Keratinocyte (primary cell): ENCODE measurements at regions not wholly inside any gene's neighbourhood (a gene's known extent, or its start where the extent isn't known, plus 50 kb on each side); places are given as distances from the start of the nearest gene placed in this dataset.
A peak's percentile ranks its signal among the peaks of the same experiment; 100 is the strongest.
"Not testable (repeated sequence)": the region's sequence is repeated elsewhere in the genome, so short reads cannot be mapped to it uniquely, and the experiment has no call there.

Experiments
- DNase-seq: peaks from one replicate; pipeline ENCODE4 v3.0.0-alpha.2; 2011; ENCODE audit warnings: low read depth, missing footprints, low spot score
- FAIRE-seq: peaks from 2 replicates; lab custom pipeline; 2011; peaks lifted over from hg19 to GRCh38; lab: Jason Lieb, UNC
- H2AFZ ChIP-seq: 2 replicates; pipeline ENCODE4 v1.6.0; 2012; ENCODE audit warnings: low read length, control low read depth, inconsistent platforms; ENCODE audit not compliant: control insufficient read depth
- H3K27ac ChIP-seq: 2 replicates; pipeline ENCODE4 v1.5.1; 2011; ENCODE audit warnings: low read length; ENCODE audit not compliant: control insufficient read depth, insufficient read depth
- H3K27me3 ChIP-seq: 3 replicates; pipeline ENCODE4 v1.6.0; 2011; ENCODE audit warnings: low read length; ENCODE audit not compliant: control insufficient read depth, insufficient read depth; ENCODE audit errors: extremely low read depth
- H3K36me3 ChIP-seq, 2 experiments: 2 replicates in 1 of 2; 3 replicates in 1 of 2; pipeline ENCODE4 v1.5.1; 2011; ENCODE audit warnings: low read length in 2 of 2, mild to moderate bottlenecking in 1 of 2; ENCODE audit not compliant: control insufficient read depth in 2 of 2, insufficient read depth in 2 of 2; ENCODE audit errors: extremely low read depth in 1 of 2
- H3K4me1 ChIP-seq: 3 replicates; pipeline ENCODE4 v1.5.1; 2011; ENCODE audit warnings: low read length; ENCODE audit not compliant: control insufficient read depth, insufficient read depth; ENCODE audit errors: extremely low read depth
- H3K4me2 ChIP-seq: 3 replicates; pipeline ENCODE4 v1.6.0; 2011; ENCODE audit warnings: low read depth, low read length; ENCODE audit not compliant: control insufficient read depth, insufficient read depth; ENCODE audit errors: extremely low read depth
- H3K4me3 ChIP-seq, 3 experiments: fragments of 200-600 bp in 1 of 3; sonication (generic) in 1 of 3; 2 replicates in 2 of 3; 3 replicates in 1 of 3; pipeline ENCODE4 v1.5.1; 2011 to 2016; ENCODE audit warnings: low read length in 3 of 3, mild to moderate bottlenecking in 3 of 3, control low read depth in 2 of 3, inconsistent platforms in 1 of 3, low read depth in 1 of 3, mixed read lengths in 1 of 3, mixed run types in 1 of 3, moderate library complexity in 1 of 3; ENCODE audit not compliant: control insufficient read depth in 2 of 3, insufficient read depth in 2 of 3; ENCODE audit errors: extremely low read depth in 1 of 3
- H3K79me2 ChIP-seq: 2 replicates; pipeline ENCODE4 v1.6.0; 2012; ENCODE audit warnings: low read length; ENCODE audit not compliant: control insufficient read depth, insufficient read depth
- H3K9ac ChIP-seq: 3 replicates; pipeline ENCODE4 v1.6.0; 2011; ENCODE audit warnings: low read length; ENCODE audit not compliant: control insufficient read depth, insufficient read depth; ENCODE audit errors: extremely low read depth
- H3K9me1 ChIP-seq: 3 replicates; pipeline ENCODE4 v1.6.0; 2011; ENCODE audit warnings: low read length; ENCODE audit not compliant: control insufficient read depth, insufficient read depth; ENCODE audit errors: extremely low read depth
- H3K9me3 ChIP-seq: 2 replicates; pipeline ENCODE4 v1.5.1; 2012; ENCODE audit warnings: low read depth, low read length; ENCODE audit not compliant: control insufficient read depth
- H4K20me1 ChIP-seq: 3 replicates; pipeline ENCODE4 v1.6.0; 2011; ENCODE audit warnings: low read length; ENCODE audit not compliant: control insufficient read depth, insufficient read depth; ENCODE audit errors: extremely low read depth
- CTCF ChIP-seq, 3 experiments: IDR thresholded peaks in 1 of 3; conservative IDR thresholded peaks in 1 of 3; optimal IDR thresholded peaks in 1 of 3; 2 replicates in 2 of 3; 3 replicates in 1 of 3; pipeline versions ENCODE3 to v1.5.1; 2011; ENCODE audit warnings: low read length in 3 of 3, mild to moderate bottlenecking in 3 of 3, moderate library complexity in 2 of 3, control low read depth in 1 of 3, inconsistent platforms in 1 of 3; ENCODE audit not compliant: insufficient read depth in 2 of 3; ENCODE audit errors: extremely low read depth in 1 of 3
- EZH2 ChIP-seq: IDR thresholded peaks from one replicate; pipeline ENCODE4 v1.6.1; 2012; ENCODE audit warnings: inconsistent platforms, mild to moderate bottlenecking, low read length, moderate library complexity
- dilution Hi-C: fragments of 300-500 bp; cut with MboI; formaldehyde crosslinking; loops from one replicate; pipeline ENCODE4 v1.7.0; 2020; ENCODE audit warnings: low sequenced_read_pairs; ENCODE audit not compliant: extremely low pct_ligation_motif_present

GRCh38 chr13:27360562-27360961, 63.9 kb upstream of the GTF3A start:
- TF ChIP-seq EZH2: no peak
- no peak for TF ChIP-seq CTCF (optimal IDR thresholded peaks at IDR 0.05 in 1 of 3, IDR thresholded peaks at IDR 0.05 in 1 of 3, conservative IDR thresholded peaks at IDR 0.05 in 1 of 3; ENCODE audit: extremely low read depth in 1 of 3, insufficient read depth in 2 of 3, low read length in 3 of 3)
- Histone ChIP-seq H3K4me1 (peaks cover 7% of the 10 kb centered on the region), H2AFZ (no peak overlapping the region), H3K9me1 (no peaks in the 10 kb centered on the region), H3K36me3 (no peaks in the 10 kb centered on the region), H3K9ac (no peak overlapping the region), H3K4me2 (no peak overlapping the region), H3K27ac (no peak overlapping the region), H3K27me3 (peaks cover 11% of the 10 kb centered on the region), H3K4me3 (no peak overlapping the region), H4K20me1 (no peaks in the 10 kb centered on the region), H3K9me3 (no peaks in the 10 kb centered on the region), H3K79me2 (no peaks in the 10 kb centered on the region)
- dilution Hi-C loops: no loop called here
- FAIRE-seq: no peak
- no peak for DNase-seq

- H3K27ac ChIP-seq: no peak overlapping the region
- no peaks in the 10 kb centered on the region for H4K20me1 ChIP-seq
- peak overlapping the region; percentile 74 for H3K4me2 ChIP-seq
- DNase-seq (no peak), FAIRE-seq (peak; percentile 70)
- TF ChIP-seq CTCF (optimal IDR thresholded peaks at IDR 0.05 in 1 of 3, IDR thresholded peaks at IDR 0.05 in 1 of 3, conservative IDR thresholded peaks at IDR 0.05 in 1 of 3; ENCODE audit: extremely low read depth in 1 of 3, insufficient read depth in 2 of 3, low read length in 3 of 3) (peak; percentile 94 to 99 (median 97)), EZH2 (no peak)
- peaks cover 7% of the 10 kb centered on the region for H3K4me1 ChIP-seq
- no peaks in the 10 kb centered on the region for H3K9me1 ChIP-seq
- H3K36me3 ChIP-seq: no peaks in the 10 kb centered on the region
- no peaks in the 10 kb centered on the region for H3K79me2 ChIP-seq
- peak overlapping the region; percentile 41 for H3K9ac ChIP-seq
- H3K4me3 ChIP-seq: peak overlapping the region; percentile 19 to 65 (median 54)
- H3K27me3 ChIP-seq: peaks cover 11% of the 10 kb centered on the region
- dilution Hi-C loops: no loop called here
- H3K9me3 ChIP-seq: no peaks in the 10 kb centered on the region
- H2AFZ ChIP-seq: peak overlapping the region; percentile 87
Measured at GRCh38 chr13:27362064-27362751, 62.2 kb upstream of the GTF3A start.

GRCh38 chr13:27363637-27364036, 60.8 kb upstream of the GTF3A start:
- FAIRE-seq, dilution Hi-C loops, H3K4me2 ChIP-seq, DNase-seq, H3K9me1 ChIP-seq, H3K36me3 ChIP-seq, H3K27ac ChIP-seq, H4K20me1 ChIP-seq, H3K4me3 ChIP-seq, H3K79me2 ChIP-seq, H3K9ac ChIP-seq, H3K4me1 ChIP-seq, H3K9me3 ChIP-seq, H2AFZ ChIP-seq: not testable (repeated sequence)
- H3K27me3 ChIP-seq: peaks cover 14% of the 10 kb centered on the region
